ENCODE measurements at regions not wholly inside any gene's neighbourhood (a gene's known extent, or its start where the extent isn't known, plus 50 kb on each side); places are given as distances from the start of the nearest gene placed in this dataset.

DNA sequence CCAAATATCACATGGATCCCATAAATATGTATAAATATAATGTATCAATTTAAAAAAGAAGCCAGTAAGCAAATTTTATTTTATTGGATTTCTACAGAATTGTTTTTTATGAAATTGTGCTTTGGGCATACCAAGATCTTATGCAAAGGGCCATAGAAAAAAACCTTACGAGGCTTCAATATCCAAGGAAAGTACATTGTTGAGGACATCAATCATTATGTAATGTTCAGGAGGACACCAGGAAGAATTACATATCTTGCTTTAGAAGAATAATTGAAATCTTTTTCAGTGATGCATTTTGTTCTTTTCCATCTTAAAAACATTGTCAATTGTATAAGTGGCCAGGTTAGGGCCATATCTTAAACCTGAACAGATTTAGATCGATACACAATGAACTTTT is 187.8 kb upstream of the GAS1 start:
- TF ChIP-seq, protein P1, sequence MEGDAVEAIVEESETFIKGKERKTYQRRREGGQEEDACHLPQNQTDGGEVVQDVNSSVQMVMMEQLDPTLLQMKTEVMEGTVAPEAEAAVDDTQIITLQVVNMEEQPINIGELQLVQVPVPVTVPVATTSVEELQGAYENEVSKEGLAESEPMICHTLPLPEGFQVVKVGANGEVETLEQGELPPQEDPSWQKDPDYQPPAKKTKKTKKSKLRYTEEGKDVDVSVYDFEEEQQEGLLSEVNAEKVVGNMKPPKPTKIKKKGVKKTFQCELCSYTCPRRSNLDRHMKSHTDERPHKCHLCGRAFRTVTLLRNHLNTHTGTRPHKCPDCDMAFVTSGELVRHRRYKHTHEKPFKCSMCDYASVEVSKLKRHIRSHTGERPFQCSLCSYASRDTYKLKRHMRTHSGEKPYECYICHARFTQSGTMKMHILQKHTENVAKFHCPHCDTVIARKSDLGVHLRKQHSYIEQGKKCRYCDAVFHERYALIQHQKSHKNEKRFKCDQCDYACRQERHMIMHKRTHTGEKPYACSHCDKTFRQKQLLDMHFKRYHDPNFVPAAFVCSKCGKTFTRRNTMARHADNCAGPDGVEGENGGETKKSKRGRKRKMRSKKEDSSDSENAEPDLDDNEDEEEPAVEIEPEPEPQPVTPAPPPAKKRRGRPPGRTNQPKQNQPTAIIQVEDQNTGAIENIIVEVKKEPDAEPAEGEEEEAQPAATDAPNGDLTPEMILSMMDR (IDR thresholded peaks at IDR 0.05 in 2 of 3, conservative IDR thresholded peaks at IDR 0.05 in 1 of 3; ENCODE audit: borderline replicate concordance in 1 of 3, insufficient read depth in 1 of 3, low read depth in 2 of 3, low read length in 2 of 3), result no peak
- no peak for TF ChIP-seq YY1 (IDR thresholded peaks at IDR 0.05; ENCODE audit: extremely low read depth, insufficient replicate concordance, low read depth, low read length)
- TF ChIP-seq MAX (IDR thresholded peaks at IDR 0.05), result no peak
- TF ChIP-seq, protein P2, sequence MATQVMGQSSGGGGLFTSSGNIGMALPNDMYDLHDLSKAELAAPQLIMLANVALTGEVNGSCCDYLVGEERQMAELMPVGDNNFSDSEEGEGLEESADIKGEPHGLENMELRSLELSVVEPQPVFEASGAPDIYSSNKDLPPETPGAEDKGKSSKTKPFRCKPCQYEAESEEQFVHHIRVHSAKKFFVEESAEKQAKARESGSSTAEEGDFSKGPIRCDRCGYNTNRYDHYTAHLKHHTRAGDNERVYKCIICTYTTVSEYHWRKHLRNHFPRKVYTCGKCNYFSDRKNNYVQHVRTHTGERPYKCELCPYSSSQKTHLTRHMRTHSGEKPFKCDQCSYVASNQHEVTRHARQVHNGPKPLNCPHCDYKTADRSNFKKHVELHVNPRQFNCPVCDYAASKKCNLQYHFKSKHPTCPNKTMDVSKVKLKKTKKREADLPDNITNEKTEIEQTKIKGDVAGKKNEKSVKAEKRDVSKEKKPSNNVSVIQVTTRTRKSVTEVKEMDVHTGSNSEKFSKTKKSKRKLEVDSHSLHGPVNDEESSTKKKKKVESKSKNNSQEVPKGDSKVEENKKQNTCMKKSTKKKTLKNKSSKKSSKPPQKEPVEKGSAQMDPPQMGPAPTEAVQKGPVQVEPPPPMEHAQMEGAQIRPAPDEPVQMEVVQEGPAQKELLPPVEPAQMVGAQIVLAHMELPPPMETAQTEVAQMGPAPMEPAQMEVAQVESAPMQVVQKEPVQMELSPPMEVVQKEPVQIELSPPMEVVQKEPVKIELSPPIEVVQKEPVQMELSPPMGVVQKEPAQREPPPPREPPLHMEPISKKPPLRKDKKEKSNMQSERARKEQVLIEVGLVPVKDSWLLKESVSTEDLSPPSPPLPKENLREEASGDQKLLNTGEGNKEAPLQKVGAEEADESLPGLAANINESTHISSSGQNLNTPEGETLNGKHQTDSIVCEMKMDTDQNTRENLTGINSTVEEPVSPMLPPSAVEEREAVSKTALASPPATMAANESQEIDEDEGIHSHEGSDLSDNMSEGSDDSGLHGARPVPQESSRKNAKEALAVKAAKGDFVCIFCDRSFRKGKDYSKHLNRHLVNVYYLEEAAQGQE (IDR thresholded peaks at IDR 0.05; ENCODE audit: low read depth), result no peak
- no peak for TF ChIP-seq POLR2A (IDR thresholded peaks at IDR 0.05; ENCODE audit: borderline replicate concordance, extremely low read depth, insufficient read depth, insufficient read length)
- TF ChIP-seq SRF (IDR thresholded peaks at IDR 0.05; ENCODE audit: low read depth), result no peak
- no peak for TF ChIP-seq TCF7L2 (IDR thresholded peaks at IDR 0.05; ENCODE audit: borderline replicate concordance, extremely low read depth, insufficient read depth, insufficient read length)
- TF ChIP-seq ZNF274 (IDR thresholded peaks at IDR 0.05; ENCODE audit: low read depth, low read length), result no peak
- TF ChIP-seq, protein P3, sequence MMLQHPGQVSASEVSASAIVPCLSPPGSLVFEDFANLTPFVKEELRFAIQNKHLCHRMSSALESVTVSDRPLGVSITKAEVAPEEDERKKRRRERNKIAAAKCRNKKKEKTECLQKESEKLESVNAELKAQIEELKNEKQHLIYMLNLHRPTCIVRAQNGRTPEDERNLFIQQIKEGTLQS (IDR thresholded peaks at IDR 0.05), result no peak
- no peak for TF ChIP-seq EZH2 (IDR thresholded peaks at IDR 0.05)
- TF ChIP-seq CEBPB (IDR thresholded peaks at IDR 0.05; ENCODE audit: low read depth), result no peak
- no peak for TF ChIP-seq EZH2phosphoT487 (IDR thresholded peaks at IDR 0.05; ENCODE audit: borderline replicate concordance)

Data from HCT116 (cell line).